Right lobe of liver (tissue), 6 donors: ENCODE measurements at regions not wholly inside any gene's neighbourhood (a gene's known extent, or its start where the extent isn't known, plus 50 kb on each side); places are given as distances from the start of the nearest gene placed in this dataset.

Source experiments
- ATAC-seq, 4 donors: fragments of 200-7000 bp; cut with Tn5 transposase; one replicate each; pipeline ENCODE4 v1.9.1; 2020; ENCODE audit warnings: mild to moderate bottlenecking in 4 of 4, moderate library complexity in 4 of 4
- DNase-seq, 3 donors: peaks; one replicate each; pipeline ENCODE4 v3.0.0-alpha.2; 2020
- H3K27ac ChIP-seq, 3 donors: fragments of 200-600 bp; one replicate each; pipeline ENCODE4 v1.8.0; 2022
- H3K27me3 ChIP-seq, 2 donors: fragments of 200-600 bp; one replicate each; pipeline ENCODE4 v1.8.0; 2022
- H3K36me3 ChIP-seq, 4 donors: fragments of 200-600 bp; sonication (generic) in 1 of 4; one replicate each; pipeline versions ENCODE4 v1.5.1 to v1.8.0; 2017 to 2022; ENCODE audit warnings: control low read depth in 1 of 4
- H3K4me1 ChIP-seq, 4 donors: fragments of 200-600 bp; sonication (generic) in 1 of 4; one replicate each; pipeline versions ENCODE4 v1.5.1 to v1.8.0; 2017 to 2022; ENCODE audit warnings: control low read depth in 1 of 4
- H3K4me3 ChIP-seq, 3 donors: fragments of 200-600 bp; one replicate each; pipeline ENCODE4 v1.8.0; 2022
- H3K9me3 ChIP-seq, 4 donors: fragments of 200-600 bp; sonication (generic) in 1 of 4; one replicate each; pipeline versions ENCODE4 v1.5.1 to v1.8.0; 2017 to 2022; ENCODE audit warnings: control low read depth in 1 of 4
- POLR2A ChIP-seq: fragments of 450-650 bp; IDR thresholded peaks from one replicate; pipeline ENCODE4 v1.6.1; 2017; ENCODE audit warnings: antibody characterized with exemption, mild to moderate bottlenecking
- WGBS: methylation state at CpG from one replicate; pipeline ENCODE4 v1.1.6; 2018; ENCODE audit warnings: low coverage, low lambda C conversion rate; ENCODE audit not compliant: insufficient coverage; ENCODE audit errors: missing lambda C conversion rate; 5-methylcytosine and 5-hydroxymethylcytosine counted together
- intact Hi-C, 2 donors: fragments of 100-400 bp; cut with DNase I; formaldehyde crosslinking; loops; one replicate each; pipeline versions ENCODE4 v1.11.2 to v1.14.1; 2022
- TF ChIP-seq, protein P1 (sequence below), 4 donors: fragments of 200-600 bp in 3 of 4; fragments of 450-650 bp in 1 of 4; IDR thresholded peaks; one replicate each; pipeline versions ENCODE4 v1.5.1 to v1.8.0; 2016 to 2022; ENCODE audit warnings: antibody characterized with exemption in 4 of 4, mild to moderate bottlenecking in 2 of 4
- donor health status: DM: no; HTN: yes; CAD: no.
- donor health status: DM: no; HTN: no; CAD: no.
- donor health status: DM: no; HTN: no; CAD: no.
- donor health status: DM: no; HTN: yes; CAD: no.
- donor health status: DM: no; HTN: yes; CAD: no.

DNA sequence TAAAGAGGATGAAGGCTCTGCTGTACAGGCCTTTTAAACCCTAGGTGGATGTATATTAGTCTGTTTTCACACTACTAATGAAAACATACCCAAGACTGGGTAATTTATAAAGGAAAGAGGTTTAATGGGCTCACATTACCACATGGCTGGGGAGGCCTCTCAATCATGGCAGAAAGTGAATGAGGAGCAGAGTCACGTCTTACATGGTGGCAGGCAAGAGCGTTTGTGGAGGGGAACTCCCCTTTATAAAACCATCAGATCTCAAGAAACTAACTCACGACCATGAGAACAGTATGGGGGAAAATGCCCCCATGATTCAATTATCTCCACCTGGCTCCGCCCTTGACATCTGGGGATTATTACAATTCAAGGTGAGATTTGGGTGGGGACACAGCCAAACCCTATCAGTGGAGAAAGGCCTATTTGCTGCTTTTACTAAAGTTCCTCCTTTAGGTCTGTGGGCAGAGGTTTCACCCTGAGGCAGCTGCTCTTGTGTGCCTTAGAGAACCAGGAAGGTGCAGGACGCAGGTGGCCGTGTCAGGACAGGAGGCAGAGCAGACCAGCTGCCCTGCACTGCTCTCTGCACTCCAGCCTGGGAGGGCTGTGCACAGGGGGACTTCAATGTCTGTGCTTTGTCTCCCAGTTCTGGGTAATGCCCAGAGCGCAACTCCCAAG lies 178.8 kb upstream of the HDAC4 start:
- no peaks in the 10 kb centered on the region for H3K9me3 ChIP-seq
- H3K27ac ChIP-seq: no peak overlapping the region
- H3K36me3 ChIP-seq: no peaks in the 10 kb centered on the region
- H3K4me3 ChIP-seq: no peak overlapping the region
- H3K27me3 ChIP-seq: no peaks in the 10 kb centered on the region
- intact Hi-C loops: no loop called here
- DNase-seq: peak in 1 of 3 donors; percentile 12
- WGBS: 78% methylated on average over 4 of the region's 7 CpGs
- ATAC-seq: no peak
- no peaks in the 10 kb centered on the region for H3K4me1 ChIP-seq
- TF ChIP-seq, protein P1, sequence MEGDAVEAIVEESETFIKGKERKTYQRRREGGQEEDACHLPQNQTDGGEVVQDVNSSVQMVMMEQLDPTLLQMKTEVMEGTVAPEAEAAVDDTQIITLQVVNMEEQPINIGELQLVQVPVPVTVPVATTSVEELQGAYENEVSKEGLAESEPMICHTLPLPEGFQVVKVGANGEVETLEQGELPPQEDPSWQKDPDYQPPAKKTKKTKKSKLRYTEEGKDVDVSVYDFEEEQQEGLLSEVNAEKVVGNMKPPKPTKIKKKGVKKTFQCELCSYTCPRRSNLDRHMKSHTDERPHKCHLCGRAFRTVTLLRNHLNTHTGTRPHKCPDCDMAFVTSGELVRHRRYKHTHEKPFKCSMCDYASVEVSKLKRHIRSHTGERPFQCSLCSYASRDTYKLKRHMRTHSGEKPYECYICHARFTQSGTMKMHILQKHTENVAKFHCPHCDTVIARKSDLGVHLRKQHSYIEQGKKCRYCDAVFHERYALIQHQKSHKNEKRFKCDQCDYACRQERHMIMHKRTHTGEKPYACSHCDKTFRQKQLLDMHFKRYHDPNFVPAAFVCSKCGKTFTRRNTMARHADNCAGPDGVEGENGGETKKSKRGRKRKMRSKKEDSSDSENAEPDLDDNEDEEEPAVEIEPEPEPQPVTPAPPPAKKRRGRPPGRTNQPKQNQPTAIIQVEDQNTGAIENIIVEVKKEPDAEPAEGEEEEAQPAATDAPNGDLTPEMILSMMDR (IDR thresholded peaks at IDR 0.05): no peak
- TF ChIP-seq POLR2A: no peak

DNA sequence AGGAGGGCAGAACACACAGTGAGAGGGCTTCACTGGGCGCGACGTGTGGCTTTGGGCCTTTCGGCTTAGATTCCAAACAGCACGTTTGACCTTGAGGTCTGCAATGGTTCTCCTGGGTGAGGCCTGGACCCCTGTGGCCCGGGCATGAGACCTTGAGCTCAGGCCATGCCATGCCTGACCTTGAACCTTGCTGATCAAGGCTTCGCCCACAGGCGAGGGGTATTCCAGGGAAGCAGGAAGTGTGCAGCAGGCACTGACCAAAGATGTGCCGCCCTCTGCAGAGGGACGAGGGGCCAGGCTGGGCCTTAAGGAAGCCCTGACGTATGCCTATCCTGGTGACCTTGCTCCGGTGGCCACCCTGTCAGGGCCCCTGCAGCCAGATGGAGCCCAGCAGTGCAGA lies 178.3 kb upstream of the HDAC4 start:
- DNase-seq (peak in 1 of 3 donors; percentile 39), ATAC-seq (no peak)
- H3K4me3 ChIP-seq: no peak overlapping the region
- H3K27ac ChIP-seq: no peak overlapping the region
- H3K9me3 ChIP-seq: no peaks in the 10 kb centered on the region
- no peaks in the 10 kb centered on the region for H3K27me3 ChIP-seq
- TF ChIP-seq, protein P1 (IDR thresholded peaks at IDR 0.05): no peak
- no peak for TF ChIP-seq POLR2A
- H3K36me3 ChIP-seq: no peaks in the 10 kb centered on the region
- WGBS: 94% methylated on average over 8 of the region's 12 CpGs
- intact Hi-C loops: no loop called here
- no peaks in the 10 kb centered on the region for H3K4me1 ChIP-seq

DNA sequence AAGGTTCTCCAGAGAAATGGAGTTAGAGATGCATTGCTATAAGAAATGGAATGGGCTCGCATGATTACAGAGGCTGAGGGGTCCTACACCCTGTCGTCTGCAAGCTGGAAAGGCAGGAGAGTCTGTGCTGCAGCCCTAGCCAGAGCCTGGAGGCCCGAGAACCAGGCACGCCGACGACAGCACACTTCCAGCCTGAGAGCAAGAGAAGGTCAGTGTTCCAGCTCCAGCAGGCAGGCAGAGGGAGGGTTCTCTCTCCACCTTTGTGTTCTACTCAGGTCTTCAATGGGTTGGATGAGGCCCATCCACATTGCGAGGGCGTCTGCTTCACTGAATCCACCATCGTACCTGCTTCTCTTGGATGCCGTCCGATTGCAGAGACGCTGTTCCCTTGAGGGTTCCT lies 177.6 kb upstream of the HDAC4 start:
- Histone ChIP-seq H3K4me1 (no peaks in the 10 kb centered on the region), H3K36me3 (no peaks in the 10 kb centered on the region), H3K27ac (no peak overlapping the region), H3K27me3 (no peaks in the 10 kb centered on the region), H3K4me3 (no peak overlapping the region), H3K9me3 (no peaks in the 10 kb centered on the region)
- ATAC-seq (no peak), DNase-seq (peak in 1 of 3 donors; percentile 44)
- 83% methylated on average over 1 of the region's 12 CpGs for WGBS
- intact Hi-C loops: no loop called here
- no peak for TF ChIP-seq POLR2A
- TF ChIP-seq, protein P1 (IDR thresholded peaks at IDR 0.05): no peak

DNA sequence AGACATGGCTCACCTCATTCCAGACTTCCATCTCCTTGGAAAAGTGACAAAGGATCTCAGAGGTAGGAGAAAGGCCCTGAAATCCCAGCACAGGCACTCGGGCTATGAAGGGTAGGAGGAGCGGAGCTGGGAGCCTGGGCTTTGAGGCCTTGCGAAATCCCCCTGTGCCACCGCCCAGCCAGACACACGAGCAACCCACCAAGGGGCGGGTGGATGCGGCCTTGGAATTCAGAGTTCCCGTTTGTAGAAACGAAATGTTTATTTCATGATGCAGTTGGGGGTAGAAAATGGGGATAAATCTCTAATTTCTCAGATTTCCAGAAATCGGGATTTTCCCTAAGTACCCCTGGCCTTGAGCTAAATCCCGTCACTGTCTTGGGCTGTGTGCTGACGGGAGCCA lies 177.1 kb upstream of the HDAC4 start:
- Histone ChIP-seq H3K4me3 (no peak overlapping the region), H3K27ac (no peak overlapping the region), H3K36me3 (no peaks in the 10 kb centered on the region), H3K27me3 (no peaks in the 10 kb centered on the region), H3K9me3 (no peaks in the 10 kb centered on the region), H3K4me1 (no peaks in the 10 kb centered on the region)
- no peak for TF ChIP-seq POLR2A
- TF ChIP-seq, protein P1 (IDR thresholded peaks at IDR 0.05): no peak
- DNase-seq (peak in 1 of 3 donors; percentile 15), ATAC-seq (no peak)
- intact Hi-C loops: no loop called here
- 76% methylated on average over 11 of the region's 12 CpGs for WGBS
